Trophoblast cell (in vitro differentiated cells and primary cell): ENCODE measurements at regions not wholly inside any gene's neighbourhood (a gene's known extent, or its start where the extent isn't known, plus 50 kb on each side); places are given as distances from the start of the nearest gene placed in this dataset.

Source experiments
- DNase-seq, 2 donors: peaks; one replicate each; pipeline ENCODE4 v3.0.0-alpha.2; 2016
- H2AFZ ChIP-seq: 2 replicates; pipeline ENCODE4 v1.6.1; 2013; ENCODE audit warnings: low read length, moderate library complexity, mild to moderate bottlenecking; ENCODE audit not compliant: insufficient read depth, poor library complexity
- H2AK5ac ChIP-seq: 2 replicates; pipeline ENCODE4 v1.6.1; 2013; ENCODE audit warnings: mild to moderate bottlenecking, low read length
- H2BK120ac ChIP-seq: 2 replicates; pipeline ENCODE4 v1.6.1; 2013; ENCODE audit warnings: low read length, mild to moderate bottlenecking, moderate library complexity; ENCODE audit not compliant: insufficient read depth, poor library complexity
- H2BK12ac ChIP-seq: 2 replicates; pipeline ENCODE4 v1.6.1; 2013; ENCODE audit warnings: mild to moderate bottlenecking, low read length, moderate library complexity
- H2BK5ac ChIP-seq: 2 replicates; pipeline ENCODE4 v1.6.1; 2013; ENCODE audit warnings: low read length, low read depth, moderate library complexity, mild to moderate bottlenecking; ENCODE audit not compliant: poor library complexity
- H3K14ac ChIP-seq: 2 replicates; pipeline ENCODE4 v1.6.1; 2013; ENCODE audit warnings: mild to moderate bottlenecking, low read length
- H3K18ac ChIP-seq: 2 replicates; pipeline ENCODE4 v1.6.1; 2013; ENCODE audit warnings: mild to moderate bottlenecking, low read length
- H3K23ac ChIP-seq: 2 replicates; pipeline ENCODE4 v1.6.1; 2013; ENCODE audit warnings: low read length
- H3K27ac ChIP-seq: 2 replicates; pipeline ENCODE4 v1.5.1; 2013; ENCODE audit warnings: low read depth, mild to moderate bottlenecking, inconsistent platforms, low read length, moderate library complexity
- H3K27me3 ChIP-seq: 2 replicates; pipeline ENCODE4 v1.6.1; 2013; ENCODE audit warnings: inconsistent platforms, mild to moderate bottlenecking, low read length, moderate library complexity; ENCODE audit not compliant: insufficient read depth
- H3K36me3 ChIP-seq, 2 experiments: 1 replicate in 1 of 2; 2 replicates in 1 of 2; pipeline ENCODE4 v1.6.1; 2013; ENCODE audit warnings: low read length in 2 of 2, mild to moderate bottlenecking in 2 of 2, moderate library complexity in 1 of 2; ENCODE audit not compliant: insufficient read depth in 2 of 2, control insufficient read depth in 1 of 2
- H3K4ac ChIP-seq: 2 replicates; pipeline ENCODE4 v1.6.1; 2013; ENCODE audit warnings: low read depth, mild to moderate bottlenecking, low read length, moderate library complexity
- H3K4me1 ChIP-seq, 2 experiments: 1 replicate in 1 of 2; 2 replicates in 1 of 2; pipeline ENCODE4 v1.6.1; 2013; ENCODE audit warnings: low read length in 2 of 2, mild to moderate bottlenecking in 2 of 2, moderate library complexity in 1 of 2; ENCODE audit not compliant: insufficient read depth in 2 of 2, control insufficient read depth in 1 of 2
- H3K4me2 ChIP-seq: 2 replicates; pipeline ENCODE4 v1.6.1; 2013; ENCODE audit warnings: inconsistent platforms, mild to moderate bottlenecking, low read length, moderate library complexity
- H3K4me3 ChIP-seq: 2 replicates; pipeline ENCODE4 v1.5.1; 2013; ENCODE audit warnings: mild to moderate bottlenecking, low read depth, low read length, inconsistent platforms
- H3K79me1 ChIP-seq: one replicate; pipeline ENCODE4 v1.6.1; 2013; ENCODE audit warnings: low read length
- H3K79me2 ChIP-seq: 2 replicates; pipeline ENCODE4 v1.6.1; 2013; ENCODE audit warnings: low read length, mild to moderate bottlenecking; ENCODE audit not compliant: control insufficient read depth, insufficient read depth, poor library complexity
- H3K9ac ChIP-seq: 2 replicates; pipeline ENCODE4 v1.6.1; 2013; ENCODE audit warnings: mild to moderate bottlenecking, low read length
- H3K9me3 ChIP-seq: 2 replicates; pipeline ENCODE4 v1.6.1; 2013; ENCODE audit warnings: low read depth, mild to moderate bottlenecking, control low read depth, inconsistent platforms, low read length; ENCODE audit not compliant: insufficient read depth
- H4K12ac ChIP-seq: 2 replicates; pipeline ENCODE4 v1.6.1; 2013; ENCODE audit warnings: low read depth, mild to moderate bottlenecking, low read length, moderate library complexity
- H4K8ac ChIP-seq: 2 replicates; pipeline ENCODE4 v1.6.1; 2013; ENCODE audit warnings: low read depth, mild to moderate bottlenecking, low read length, moderate library complexity
- H4K91ac ChIP-seq: one replicate; pipeline ENCODE4 v1.6.1; 2013; ENCODE audit warnings: low read depth, mild to moderate bottlenecking, low read length, moderate library complexity
- WGBS: extraction: QIAGEN DNeasy Blood & Tissue Kit; methylation state at CpG from one replicate; pipeline ENCODE4 v1.1.7; 2013; ENCODE audit warnings: missing lambda C conversion rate; ENCODE audit not compliant: insufficient read length, insufficient coverage; ENCODE audit errors: extremely low coverage; 5-methylcytosine and 5-hydroxymethylcytosine counted together

- no peak overlapping the region for H2BK120ac ChIP-seq
- no peak overlapping the region for H3K4me2 ChIP-seq
- H3K23ac ChIP-seq, result no peak overlapping the region
- H3K4me3 ChIP-seq, result no peak overlapping the region
- DNase-seq, result no peak
- WGBS, result no CpG with 5 or more reads among the region's 5 CpGs
- no peak overlapping the region for H4K91ac ChIP-seq
- H3K9me3 ChIP-seq, result peaks cover 3% of the 10 kb centered on the region
- no peaks in the 10 kb centered on the region for H3K36me3 ChIP-seq
- H2AK5ac ChIP-seq, result no peak overlapping the region
- H2AFZ ChIP-seq, result no peak overlapping the region
- H3K27ac ChIP-seq, result no peak overlapping the region
- H3K4me1 ChIP-seq, result peaks cover 0 to 4% of the 10 kb centered on the region in 2 experiments
- no peak overlapping the region for H3K4ac ChIP-seq
- no peaks in the 10 kb centered on the region for H3K79me2 ChIP-seq
- no peak overlapping the region for H3K9ac ChIP-seq
- H3K14ac ChIP-seq, result no peak overlapping the region
- peaks cover 4% of the 10 kb centered on the region for H3K79me1 ChIP-seq
- no peak overlapping the region for H3K18ac ChIP-seq
- no peak overlapping the region for H4K8ac ChIP-seq
- no peaks in the 10 kb centered on the region for H3K27me3 ChIP-seq
- no peak overlapping the region for H2BK12ac ChIP-seq
- H4K12ac ChIP-seq, result no peak overlapping the region
- H2BK5ac ChIP-seq, result no peak overlapping the region
These were observed 584.0 kb upstream of the RAG2 start for GRCh38 chr11:37182031-37182430.

DNA sequence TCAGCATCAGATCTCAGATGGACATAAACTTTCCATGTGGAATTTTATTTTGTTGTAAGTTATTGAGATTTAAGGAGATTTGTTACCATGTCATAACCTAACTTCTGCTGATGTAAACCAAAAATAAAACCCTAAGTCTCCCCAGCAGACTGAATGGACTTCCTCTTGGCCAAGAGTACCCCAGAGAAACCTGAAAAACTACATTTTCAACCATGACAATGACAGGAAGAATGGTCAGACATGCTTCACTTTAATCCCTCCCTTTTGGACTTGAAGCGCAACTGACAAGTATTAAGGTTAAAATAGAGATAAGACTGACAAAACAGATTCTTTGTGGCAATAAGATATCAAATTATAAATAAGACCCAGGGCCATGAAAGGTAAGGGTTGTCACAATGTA lies 579.7 kb upstream of the RAG2 start:
- H3K23ac ChIP-seq, result no peak overlapping the region
- no peak overlapping the region for H3K9ac ChIP-seq
- no peak overlapping the region for H4K8ac ChIP-seq
- peaks cover 3% of the 10 kb centered on the region for H3K9me3 ChIP-seq
- no peak overlapping the region for H3K4me3 ChIP-seq
- peaks cover 4% of the 10 kb centered on the region for H3K79me1 ChIP-seq
- peak overlapping the region; percentile 60 for H2BK120ac ChIP-seq
- H3K14ac ChIP-seq, result no peak overlapping the region
- peak overlapping the region; percentile 81 for H3K27ac ChIP-seq
- no peak overlapping the region for H2BK5ac ChIP-seq
- no peak overlapping the region for H4K91ac ChIP-seq
- DNase-seq, result peak in 1 of 2 donors; percentile 72
- no peak overlapping the region for H4K12ac ChIP-seq
- no peak overlapping the region for H3K18ac ChIP-seq
- no peaks in the 10 kb centered on the region for H3K36me3 ChIP-seq
- no peaks in the 10 kb centered on the region for H3K79me2 ChIP-seq
- no peak overlapping the region for H3K4ac ChIP-seq
- no peak overlapping the region for H2BK12ac ChIP-seq
- WGBS, result no CpG with 5 or more reads among the region's 1 CpG
- no peak overlapping the region for H2AK5ac ChIP-seq
- H3K4me2 ChIP-seq, result peak overlapping the region; percentile 54
- H2AFZ ChIP-seq, result no peak overlapping the region
- no peaks in the 10 kb centered on the region for H3K27me3 ChIP-seq
- H3K4me1 ChIP-seq, result peaks cover 0 to 5% of the 10 kb centered on the region in 2 experiments

DNA sequence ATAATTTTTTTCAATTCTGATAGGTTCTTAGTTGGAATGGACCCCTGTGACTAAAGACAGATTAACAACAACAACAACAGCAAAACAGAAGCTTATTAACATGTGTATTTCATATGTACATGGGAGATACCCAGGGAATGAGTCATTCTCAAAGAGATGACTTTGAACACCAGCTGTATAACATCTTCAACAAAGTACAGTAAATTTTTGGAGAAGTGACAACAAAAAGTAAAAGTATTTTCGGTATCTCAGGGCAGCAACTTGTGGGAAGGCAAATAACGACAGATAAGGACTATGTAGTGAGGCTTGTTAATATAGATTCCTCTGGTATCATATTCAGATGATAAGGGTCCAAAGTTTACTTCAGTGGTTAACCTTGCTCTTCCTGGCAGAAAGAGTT lies 573.4 kb upstream of the RAG2 start:
- H2AK5ac ChIP-seq, result no peak overlapping the region
- H4K91ac ChIP-seq, result no peak overlapping the region
- WGBS, result no CpG with 5 or more reads among the region's 2 CpGs
- peak in 1 of 2 donors; percentile 53 for DNase-seq
- H3K4me2 ChIP-seq, result no peak overlapping the region
- no peaks in the 10 kb centered on the region for H3K36me3 ChIP-seq
- H3K18ac ChIP-seq, result no peak overlapping the region
- no peak overlapping the region for H2AFZ ChIP-seq
- H3K27ac ChIP-seq, result no peak overlapping the region
- H4K12ac ChIP-seq, result no peak overlapping the region
- H3K14ac ChIP-seq, result no peak overlapping the region
- H4K8ac ChIP-seq, result no peak overlapping the region
- H3K4me1 ChIP-seq, result peaks cover 0 to 2% of the 10 kb centered on the region in 2 experiments
- no peak overlapping the region for H2BK12ac ChIP-seq
- no peak overlapping the region for H3K23ac ChIP-seq
- H3K79me1 ChIP-seq, result no peaks in the 10 kb centered on the region
- H3K27me3 ChIP-seq, result no peaks in the 10 kb centered on the region
- no peak overlapping the region for H3K4ac ChIP-seq
- H2BK120ac ChIP-seq, result no peak overlapping the region
- no peaks in the 10 kb centered on the region for H3K79me2 ChIP-seq
- no peak overlapping the region for H3K9ac ChIP-seq
- no peak overlapping the region for H3K4me3 ChIP-seq
- H3K9me3 ChIP-seq, result no peaks in the 10 kb centered on the region
- no peak overlapping the region for H2BK5ac ChIP-seq

- no peak overlapping the region for H2AFZ ChIP-seq
- H3K4me2 ChIP-seq, result no peak overlapping the region
These were observed 572.3 kb upstream of the RAG2 start for GRCh38 chr11:37170311-37170710.

More at GRCh38 chr11:37170311-37170710, 572.3 kb upstream of the RAG2 start:
- Histone ChIP-seq H3K14ac (no peak overlapping the region), H3K27ac (no peak overlapping the region), H3K36me3 (no peaks in the 10 kb centered on the region), H2BK5ac (no peak overlapping the region), H4K12ac (no peak overlapping the region), H3K4ac (no peak overlapping the region), H3K79me1 (no peaks in the 10 kb centered on the region), H4K91ac (no peak overlapping the region), H3K27me3 (no peaks in the 10 kb centered on the region), H3K9me3 (no peaks in the 10 kb centered on the region), H3K9ac (no peak overlapping the region), H3K18ac (no peak overlapping the region), H2BK12ac (no peak overlapping the region), H4K8ac (no peak overlapping the region), H2AK5ac (no peak overlapping the region), H3K79me2 (no peaks in the 10 kb centered on the region), H3K4me3 (no peak overlapping the region), H3K23ac (no peak overlapping the region), H2BK120ac (no peak overlapping the region), H3K4me1 (peaks cover 0 to 1% of the 10 kb centered on the region in 2 experiments)
- no peak for DNase-seq
